KOPT-K1 (cell line): ENCODE measurements at regions not wholly inside any gene's neighbourhood (a gene's known extent, or its start where the extent isn't known, plus 50 kb on each side); places are given as distances from the start of the nearest gene placed in this dataset.
"Not testable (repeated sequence)": the region's sequence is repeated elsewhere in the genome, so short reads cannot be mapped to it uniquely, and the experiment has no call there.

Source experiments
- H3K27ac ChIP-seq: fragments of 200-600 bp; sonication (generic); 2 replicates; pipeline ENCODE4 v1.5.1; 2016; ENCODE audit warnings: antibody characterized with exemption, mild to moderate bottlenecking, low read depth, low read length; ENCODE audit not compliant: poor library complexity, severe bottlenecking
- H3K36me3 ChIP-seq: fragments of 200-600 bp; sonication (generic); 2 replicates; pipeline ENCODE4 v1.5.1; 2017; ENCODE audit warnings: antibody characterized with exemption, mild to moderate bottlenecking, low read length, moderate library complexity; ENCODE audit not compliant: insufficient read depth
- H3K9me3 ChIP-seq: fragments of 200-600 bp; sonication (generic); 2 replicates; pipeline ENCODE4 v1.5.1; 2017; ENCODE audit warnings: antibody characterized with exemption, low read length, mild to moderate bottlenecking; ENCODE audit not compliant: insufficient read depth, poor library complexity, severe bottlenecking

- H3K36me3 ChIP-seq, H3K27ac ChIP-seq: not testable (repeated sequence)
Observed at GRCh38 chr2:8131423-8131822, 550.4 kb upstream of the ID2 start.

GRCh38 chr2:8132351-8132831, 549.5 kb upstream of the ID2 start:
- Histone ChIP-seq H3K9me3 (no peaks in the 10 kb centered on the region), H3K36me3 (no peaks in the 10 kb centered on the region), H3K27ac (no peak overlapping the region)

More at GRCh38 chr2:8131423-8131822, 550.4 kb upstream of the ID2 start:
- not testable (repeated sequence) for H3K9me3 ChIP-seq

GRCh38 chr2:8132879-8133278, 549.0 kb upstream of the ID2 start:
- Histone ChIP-seq H3K27ac (no peak overlapping the region), H3K36me3 (no peaks in the 10 kb centered on the region), H3K9me3 (no peaks in the 10 kb centered on the region)

- Histone ChIP-seq H3K36me3 (no peaks in the 10 kb centered on the region), H3K9me3 (no peaks in the 10 kb centered on the region), H3K27ac (no peak overlapping the region)
Observed at GRCh38 chr2:8133363-8133762, 548.5 kb upstream of the ID2 start.

GRCh38 chr2:8133913-8134472, 547.9 kb upstream of the ID2 start:
- Histone ChIP-seq H3K9me3 (no peaks in the 10 kb centered on the region), H3K36me3 (no peaks in the 10 kb centered on the region), H3K27ac (no peak overlapping the region)

GRCh38 chr2:8134473-8134932, 547.4 kb upstream of the ID2 start:
- no peaks in the 10 kb centered on the region for H3K9me3 ChIP-seq
- no peaks in the 10 kb centered on the region for H3K36me3 ChIP-seq
- H3K27ac ChIP-seq, result no peak overlapping the region

- Histone ChIP-seq H3K27ac (no peak overlapping the region), H3K36me3 (no peaks in the 10 kb centered on the region), H3K9me3 (no peaks in the 10 kb centered on the region)
Observed at GRCh38 chr2:8134985-8135682, 546.7 kb upstream of the ID2 start.

- H3K36me3 ChIP-seq, result no peaks in the 10 kb centered on the region
- no peaks in the 10 kb centered on the region for H3K9me3 ChIP-seq
- H3K27ac ChIP-seq, result no peak overlapping the region
Observed at GRCh38 chr2:8137801-8138200, 544.1 kb upstream of the ID2 start.

GRCh38 chr2:8138525-8138922, 543.3 kb upstream of the ID2 start:
- Histone ChIP-seq H3K36me3 (no peaks in the 10 kb centered on the region), H3K27ac (no peak overlapping the region), H3K9me3 (no peaks in the 10 kb centered on the region)

GRCh38 chr2:8138923-8139667, 542.8 kb upstream of the ID2 start:
- H3K36me3 ChIP-seq, result no peaks in the 10 kb centered on the region
- H3K27ac ChIP-seq, result no peak overlapping the region
- no peaks in the 10 kb centered on the region for H3K9me3 ChIP-seq

GRCh38 chr2:8139668-8140200, 542.1 kb upstream of the ID2 start:
- Histone ChIP-seq H3K9me3 (no peaks in the 10 kb centered on the region), H3K36me3 (no peaks in the 10 kb centered on the region), H3K27ac (no peak overlapping the region)

- H3K27ac ChIP-seq, result no peak overlapping the region
Observed at GRCh38 chr2:8141079-8141707, 540.7 kb upstream of the ID2 start.

GRCh38 chr2:8141780-8142179, 540.1 kb upstream of the ID2 start:
- Histone ChIP-seq H3K36me3 (no peaks in the 10 kb centered on the region), H3K27ac (no peak overlapping the region), H3K9me3 (no peaks in the 10 kb centered on the region)

More at GRCh38 chr2:8141079-8141707, 540.7 kb upstream of the ID2 start:
- Histone ChIP-seq H3K9me3 (no peaks in the 10 kb centered on the region), H3K36me3 (no peaks in the 10 kb centered on the region)

- Histone ChIP-seq H3K27ac (no peak overlapping the region), H3K36me3 (no peaks in the 10 kb centered on the region), H3K9me3 (no peaks in the 10 kb centered on the region)
Observed at GRCh38 chr2:8142461-8142860, 539.4 kb upstream of the ID2 start.

- no peaks in the 10 kb centered on the region for H3K9me3 ChIP-seq
- no peak overlapping the region for H3K27ac ChIP-seq
- H3K36me3 ChIP-seq, result no peaks in the 10 kb centered on the region
Observed at GRCh38 chr2:8144131-8144631, 537.7 kb upstream of the ID2 start.
